Tibial artery (tissue), 4 donors: ENCODE measurements at regions not wholly inside any gene's neighbourhood (a gene's known extent, or its start where the extent isn't known, plus 50 kb on each side); places are given as distances from the start of the nearest gene placed in this dataset.

Source experiments
- DNase-seq, 2 donors: peaks; one replicate each; pipeline ENCODE4 v3.0.0-alpha.2; 2019
- H3K27ac ChIP-seq, 2 donors: fragments of 200-600 bp; sonication (generic) in 1 of 2; 1 replicate in 1 of 2; 2 replicates in 1 of 2; pipeline ENCODE4 v1.5.1; 2018 to 2019; ENCODE audit warnings: mild to moderate bottlenecking in 1 of 2
- H3K27me3 ChIP-seq, 2 donors: fragments of 200-600 bp; sonication (generic) in 1 of 2; one replicate each; pipeline versions ENCODE4 v1.5.1 to v1.6.0; 2016 to 2019
- H3K36me3 ChIP-seq, 3 donors: fragments of 200-600 bp; sonication (generic) in 2 of 3; one replicate each; pipeline ENCODE4 v1.5.1; 2016 to 2019; ENCODE audit warnings: mild to moderate bottlenecking in 2 of 3
- H3K4me1 ChIP-seq, 4 donors: fragments of 200-600 bp; sonication (generic) in 2 of 4; 1 replicate in 3 of 4; 2 replicates in 1 of 4; pipeline ENCODE4 v1.5.1; 2016 to 2019
- H3K4me3 ChIP-seq, 2 donors: fragments of 200-600 bp; sonication (generic) in 1 of 2; 1 replicate in 1 of 2; 2 replicates in 1 of 2; pipeline ENCODE4 v1.5.1; 2018 to 2019; ENCODE audit warnings: mild to moderate bottlenecking in 2 of 2
- H3K9me3 ChIP-seq, 3 donors: fragments of 200-600 bp; sonication (generic) in 1 of 3; one replicate each; pipeline ENCODE4 v1.5.1; 2016 to 2019
- intact Hi-C: fragments of 100-400 bp; cut with DNase I; formaldehyde crosslinking; loops from one replicate; pipeline ENCODE4 v1.15.0; 2023; ENCODE audit warnings: low total_unique reads
- TF ChIP-seq, protein P1 (sequence below), 2 experiments: fragments of 200-600 bp in 1 of 2; fragments of 450-650 bp in 1 of 2; IDR thresholded peaks; one replicate each; pipeline ENCODE4 v1.5.1; 2017 to 2019; ENCODE audit warnings: antibody characterized with exemption in 2 of 2, mild to moderate bottlenecking in 1 of 2, moderate library complexity in 1 of 2

DNA sequence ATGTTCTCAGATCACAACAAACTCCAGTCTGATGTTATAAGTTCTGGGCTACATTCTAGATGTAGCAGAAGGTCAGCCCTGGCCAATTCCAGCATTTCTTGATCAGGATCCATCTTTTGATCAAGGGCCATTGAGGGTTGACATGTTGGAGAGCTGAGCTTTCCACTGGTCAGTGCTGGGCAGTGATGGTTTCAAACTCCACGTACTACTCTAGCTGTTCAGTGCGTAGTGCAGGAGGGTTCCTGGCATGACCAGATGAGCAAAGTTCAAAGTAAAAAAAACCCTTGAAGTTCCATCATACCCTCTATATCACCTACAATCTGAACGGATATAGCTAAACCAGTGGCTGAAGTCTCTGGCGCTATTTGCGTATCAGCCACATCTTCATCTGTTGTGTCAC lies 210.4 kb upstream of the OSR1 start:
- H3K36me3 ChIP-seq = no peaks in the 10 kb centered on the region
- TF ChIP-seq, protein P1, sequence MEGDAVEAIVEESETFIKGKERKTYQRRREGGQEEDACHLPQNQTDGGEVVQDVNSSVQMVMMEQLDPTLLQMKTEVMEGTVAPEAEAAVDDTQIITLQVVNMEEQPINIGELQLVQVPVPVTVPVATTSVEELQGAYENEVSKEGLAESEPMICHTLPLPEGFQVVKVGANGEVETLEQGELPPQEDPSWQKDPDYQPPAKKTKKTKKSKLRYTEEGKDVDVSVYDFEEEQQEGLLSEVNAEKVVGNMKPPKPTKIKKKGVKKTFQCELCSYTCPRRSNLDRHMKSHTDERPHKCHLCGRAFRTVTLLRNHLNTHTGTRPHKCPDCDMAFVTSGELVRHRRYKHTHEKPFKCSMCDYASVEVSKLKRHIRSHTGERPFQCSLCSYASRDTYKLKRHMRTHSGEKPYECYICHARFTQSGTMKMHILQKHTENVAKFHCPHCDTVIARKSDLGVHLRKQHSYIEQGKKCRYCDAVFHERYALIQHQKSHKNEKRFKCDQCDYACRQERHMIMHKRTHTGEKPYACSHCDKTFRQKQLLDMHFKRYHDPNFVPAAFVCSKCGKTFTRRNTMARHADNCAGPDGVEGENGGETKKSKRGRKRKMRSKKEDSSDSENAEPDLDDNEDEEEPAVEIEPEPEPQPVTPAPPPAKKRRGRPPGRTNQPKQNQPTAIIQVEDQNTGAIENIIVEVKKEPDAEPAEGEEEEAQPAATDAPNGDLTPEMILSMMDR (IDR thresholded peaks at IDR 0.05) = no peak
- no peak for DNase-seq
- no peak overlapping the region for H3K27ac ChIP-seq
- H3K4me1 ChIP-seq = no peaks in the 10 kb centered on the region
- H3K27me3 ChIP-seq = no peaks in the 10 kb centered on the region
- H3K4me3 ChIP-seq = no peak overlapping the region
- intact Hi-C loops = no loop called here
- no peaks in the 10 kb centered on the region for H3K9me3 ChIP-seq

DNA sequence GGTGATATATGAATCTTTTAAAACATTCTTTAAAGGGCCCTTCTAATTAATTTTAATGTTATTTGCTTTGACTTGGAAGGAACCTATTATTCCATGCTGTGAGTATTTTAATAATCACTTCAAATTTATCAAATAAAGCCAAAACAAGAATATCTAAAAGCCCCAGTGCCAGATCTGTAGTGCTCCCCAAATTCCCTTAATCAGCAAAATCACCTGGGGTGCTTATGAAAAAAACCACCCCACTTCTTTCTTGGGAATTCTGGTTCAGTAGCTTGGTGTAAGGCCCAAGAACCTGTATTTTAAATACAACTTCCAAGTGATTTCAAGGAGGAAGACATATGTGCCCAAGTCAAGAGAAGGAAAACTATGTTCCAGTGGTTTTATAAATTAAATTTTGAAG lies 202.4 kb upstream of the OSR1 start:
- Histone ChIP-seq H3K9me3 (no peaks in the 10 kb centered on the region), H3K27ac (no peak overlapping the region), H3K36me3 (no peaks in the 10 kb centered on the region), H3K27me3 (no peaks in the 10 kb centered on the region), H3K4me1 (no peaks in the 10 kb centered on the region), H3K4me3 (no peak overlapping the region)
- TF ChIP-seq, protein P1 (IDR thresholded peaks at IDR 0.05) = no peak
- intact Hi-C loops = no loop called here
- DNase-seq = no peak

DNA sequence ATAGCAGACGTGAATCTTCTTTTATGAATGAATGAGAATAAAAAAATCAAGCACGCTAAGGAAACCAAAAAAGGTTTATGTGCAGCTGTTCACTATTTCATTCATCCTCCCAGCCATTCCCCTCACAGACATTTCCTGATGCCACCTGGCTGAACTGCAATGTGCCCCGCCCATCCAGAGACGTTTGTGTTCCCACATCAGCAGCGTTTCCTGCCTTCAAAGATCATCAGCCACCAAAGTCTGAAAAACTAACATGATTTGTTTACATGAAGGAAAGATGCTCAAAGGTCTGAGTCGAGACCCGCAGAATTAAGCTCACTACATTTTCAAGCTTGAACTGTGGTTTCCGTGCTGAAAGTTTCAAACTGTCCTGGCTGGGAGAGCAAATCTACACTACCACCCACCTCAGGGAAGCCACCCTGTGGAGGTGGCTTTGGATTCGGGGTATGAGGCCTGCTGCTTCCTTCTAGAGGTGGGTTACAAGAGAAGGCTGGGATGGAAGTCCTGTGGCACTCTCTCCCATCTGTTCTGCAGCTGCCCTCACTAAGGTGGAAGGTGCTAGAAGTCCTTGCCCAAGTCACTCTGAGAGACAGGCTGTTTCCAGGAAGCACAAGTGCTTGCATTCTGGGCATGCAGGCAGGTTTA lies 201.3 kb upstream of the OSR1 start:
- Histone ChIP-seq H3K4me3 (no peak overlapping the region), H3K27ac (no peak overlapping the region), H3K27me3 (no peaks in the 10 kb centered on the region), H3K36me3 (no peaks in the 10 kb centered on the region), H3K4me1 (no peaks in the 10 kb centered on the region), H3K9me3 (no peaks in the 10 kb centered on the region)
- no peak for DNase-seq
- TF ChIP-seq, protein P1 (IDR thresholded peaks at IDR 0.05) = no peak
- intact Hi-C loops = no loop called here

DNA sequence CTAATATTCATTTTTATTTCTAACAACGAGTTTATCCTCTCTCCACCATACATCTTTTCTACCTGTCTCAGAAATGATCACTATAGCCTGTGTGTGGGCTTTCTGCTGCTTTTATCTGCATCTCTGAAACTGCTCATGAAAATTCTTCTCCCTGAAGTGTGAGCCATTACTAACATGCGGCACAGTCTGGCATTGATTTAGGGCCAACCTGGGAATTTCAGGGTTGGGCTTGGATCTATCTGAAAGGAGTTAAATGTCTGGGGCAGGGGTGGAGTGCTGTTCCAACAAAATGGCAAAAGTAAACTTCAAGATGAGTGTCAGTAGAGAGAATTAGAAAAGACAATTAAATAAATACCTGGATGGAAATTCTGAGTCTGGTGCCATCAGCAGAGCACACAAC lies 198.2 kb upstream of the OSR1 start:
- no peaks in the 10 kb centered on the region for H3K36me3 ChIP-seq
- H3K27me3 ChIP-seq = no peaks in the 10 kb centered on the region
- no peak overlapping the region for H3K27ac ChIP-seq
- peaks cover 0 to 12% (median 0%) of the 10 kb centered on the region in 4 donors for H3K4me1 ChIP-seq
- no peak for DNase-seq
- intact Hi-C loops = no loop called here
- TF ChIP-seq, protein P1 (IDR thresholded peaks at IDR 0.05) = no peak
- no peaks in the 10 kb centered on the region for H3K9me3 ChIP-seq
- H3K4me3 ChIP-seq = no peak overlapping the region

DNA sequence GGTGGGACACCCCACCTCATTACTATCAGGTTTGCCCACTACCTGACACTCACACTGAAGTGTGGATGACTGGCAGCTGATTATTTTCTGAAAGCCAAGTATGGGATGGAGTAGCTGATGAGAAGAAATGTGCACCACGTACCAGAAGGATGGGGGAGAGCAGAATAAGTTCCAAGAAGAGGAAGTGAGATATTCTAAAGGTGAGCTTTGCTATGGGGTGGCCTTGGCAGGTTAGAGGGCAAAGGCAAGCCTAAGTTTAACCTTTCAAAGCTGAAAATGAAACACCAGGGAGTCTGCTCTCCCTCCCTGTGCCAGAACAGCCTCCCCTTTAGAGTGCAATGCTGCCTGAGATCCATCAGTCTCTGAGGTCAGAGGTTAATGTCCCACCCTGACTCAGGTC lies 196.1 kb upstream of the OSR1 start:
- H3K4me3 ChIP-seq = no peak overlapping the region
- intact Hi-C loops = no loop called here
- DNase-seq = no peak
- H3K9me3 ChIP-seq = no peaks in the 10 kb centered on the region
- TF ChIP-seq, protein P1 (IDR thresholded peaks at IDR 0.05) = no peak
- H3K4me1 ChIP-seq = peaks cover 0 to 25% (median 0%) of the 10 kb centered on the region in 4 donors
- no peak overlapping the region for H3K27ac ChIP-seq
- no peaks in the 10 kb centered on the region for H3K27me3 ChIP-seq
- no peaks in the 10 kb centered on the region for H3K36me3 ChIP-seq

DNA sequence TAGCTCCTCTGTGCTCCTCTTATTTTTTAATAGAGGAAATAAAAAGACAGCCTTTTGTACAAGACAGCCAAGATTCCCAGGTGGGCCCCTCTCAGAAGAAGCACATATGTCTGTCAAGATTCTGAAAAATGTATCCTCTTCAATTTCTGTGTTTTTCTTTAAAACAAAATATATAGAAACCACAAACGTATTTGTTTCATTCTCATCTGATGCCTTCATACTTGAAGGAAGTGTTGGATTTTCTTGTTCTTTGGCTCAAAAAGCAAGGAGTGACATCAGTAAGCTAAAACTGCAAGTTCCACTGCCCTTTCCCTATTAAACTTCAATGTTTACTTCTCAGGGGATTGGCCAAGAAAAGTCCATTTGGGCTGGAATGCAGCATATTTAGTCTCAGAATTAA lies 193.8 kb upstream of the OSR1 start:
- H3K4me1 ChIP-seq = peaks cover 0 to 25% (median 0%) of the 10 kb centered on the region in 4 donors
- H3K4me3 ChIP-seq = no peak overlapping the region
- TF ChIP-seq, protein P1 (IDR thresholded peaks at IDR 0.05) = no peak
- intact Hi-C loops = no loop called here
- H3K27me3 ChIP-seq = no peaks in the 10 kb centered on the region
- H3K27ac ChIP-seq = no peak overlapping the region
- no peaks in the 10 kb centered on the region for H3K36me3 ChIP-seq
- no peak for DNase-seq
- H3K9me3 ChIP-seq = no peaks in the 10 kb centered on the region
